ENCODE measurements at regions not wholly inside any gene's neighbourhood (a gene's known extent, or its start where the extent isn't known, plus 50 kb on each side); places are given as distances from the start of the nearest gene placed in this dataset.

GRCh38 chr4:52234561-52235440, 183.7 kb downstream of the SPATA18 start:
- peak; percentile 92 for FAIRE-seq

GRCh38 chr4:52235552-52236201, 184.6 kb downstream of the SPATA18 start:
- no peak for FAIRE-seq

DNA sequence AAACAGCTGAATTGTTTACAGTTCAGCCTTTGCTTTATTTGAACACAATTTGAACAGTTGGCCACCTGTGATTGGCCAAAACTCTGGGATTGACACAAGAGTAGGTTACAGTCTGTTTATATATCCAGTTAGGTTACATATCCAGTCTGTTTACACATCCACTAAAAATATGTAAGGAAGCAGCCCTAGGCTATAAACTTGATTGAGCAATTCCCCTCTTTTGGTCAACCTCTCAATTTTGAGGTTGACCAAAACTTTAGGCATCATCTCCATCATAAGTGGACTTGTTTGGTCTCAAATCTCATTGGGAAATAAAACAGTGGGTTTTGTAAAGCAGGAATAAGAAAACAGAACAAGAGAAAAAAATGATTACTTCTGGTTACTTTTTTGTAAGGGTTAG, 190.8 kb downstream of the SPATA18 start:
- no peak for FAIRE-seq

DNA sequence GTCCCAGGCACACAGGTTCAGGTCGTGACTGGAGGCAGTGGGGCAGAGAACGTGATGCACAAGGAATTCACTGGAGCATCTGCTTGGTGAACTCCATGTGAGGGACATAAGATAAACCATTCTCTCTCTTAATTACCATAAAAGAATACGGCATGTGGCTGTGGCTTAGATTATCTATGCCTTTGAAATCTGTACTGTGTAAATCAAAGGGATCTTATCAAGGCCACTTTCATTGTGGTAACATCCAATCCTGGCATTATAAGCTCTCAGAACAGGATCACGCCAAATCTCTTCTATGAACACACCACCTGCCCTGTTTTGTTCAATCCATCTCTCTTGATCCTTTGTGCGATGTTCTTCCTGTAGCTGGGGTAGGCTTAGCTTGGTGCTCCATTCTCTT, 192.3 kb downstream of the SPATA18 start:
- no peak for FAIRE-seq

GRCh38 chr4:52244103-52244775, 193.1 kb downstream of the SPATA18 start:
- FAIRE-seq, result no peak

DNA sequence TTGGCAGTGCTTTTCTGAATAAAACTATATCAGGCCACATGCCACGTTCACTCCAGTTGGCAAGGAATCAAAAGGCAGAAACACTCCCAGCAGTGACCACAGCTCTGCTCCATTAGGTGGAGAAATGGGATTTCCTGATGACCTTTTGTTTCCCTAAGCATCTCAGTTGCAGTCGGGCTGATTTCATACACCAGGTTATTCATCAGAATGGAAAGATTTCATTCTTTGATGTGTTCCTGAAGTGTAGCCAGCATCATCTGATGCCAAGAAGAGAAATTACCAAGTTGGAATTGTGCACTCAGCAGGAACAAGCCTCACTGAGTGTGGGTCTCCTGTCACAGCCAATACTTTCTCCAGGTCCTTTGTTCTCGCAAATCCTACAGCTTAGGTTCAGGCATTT, 193.7 kb downstream of the SPATA18 start:
- no peak for FAIRE-seq

- no peak for FAIRE-seq
Measured at GRCh38 chr4:52246827-52247226, 195.7 kb downstream of the SPATA18 start.

DNA sequence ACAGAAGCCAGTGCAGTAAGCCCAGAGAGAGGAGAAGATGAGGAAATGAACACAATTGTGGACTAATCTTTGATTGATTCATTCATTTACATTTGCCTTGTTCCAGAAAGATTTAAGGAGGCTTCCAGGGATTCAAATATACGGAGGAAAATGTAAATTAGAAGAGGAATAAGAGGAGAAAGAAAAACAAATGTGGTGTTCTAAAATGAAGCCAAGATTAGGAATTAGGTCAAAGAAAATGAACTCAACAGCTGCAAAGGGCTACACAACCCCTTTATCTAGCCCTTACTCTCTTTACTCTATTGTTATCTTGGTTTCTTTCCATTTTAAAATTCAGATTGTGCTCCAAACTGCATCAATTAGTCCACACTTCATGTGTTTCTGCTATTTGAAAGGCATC, 196.8 kb downstream of the SPATA18 start:
- no peak for FAIRE-seq

DNA sequence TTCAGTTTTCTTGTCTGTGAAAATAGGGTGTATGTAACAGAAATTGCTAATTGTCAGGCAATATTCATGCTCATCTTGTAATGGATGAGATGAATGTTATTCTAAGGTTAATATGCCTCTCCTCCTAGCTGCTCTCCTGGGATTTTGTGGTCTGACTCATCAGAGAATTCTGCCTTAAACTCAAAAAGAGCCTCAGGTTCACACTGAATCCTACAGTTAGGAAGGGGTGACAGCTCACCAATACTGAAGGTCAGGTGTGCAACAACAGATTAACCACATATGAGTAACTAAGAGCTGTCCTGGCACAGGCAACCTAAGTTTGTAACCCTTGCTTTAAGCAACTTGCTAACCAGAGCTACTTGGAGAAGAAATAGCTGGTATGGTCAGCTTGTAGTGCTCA, 197.7 kb downstream of the SPATA18 start:
- FAIRE-seq, result no peak

GRCh38 chr4:52249581-52249980, 198.5 kb downstream of the SPATA18 start:
- FAIRE-seq, result no peak

- FAIRE-seq, result no peak
Measured at GRCh38 chr4:52250154-52250553, 199.1 kb downstream of the SPATA18 start.

GRCh38 chr4:52251864-52252263, 200.8 kb downstream of the SPATA18 start:
- no peak for FAIRE-seq

DNA sequence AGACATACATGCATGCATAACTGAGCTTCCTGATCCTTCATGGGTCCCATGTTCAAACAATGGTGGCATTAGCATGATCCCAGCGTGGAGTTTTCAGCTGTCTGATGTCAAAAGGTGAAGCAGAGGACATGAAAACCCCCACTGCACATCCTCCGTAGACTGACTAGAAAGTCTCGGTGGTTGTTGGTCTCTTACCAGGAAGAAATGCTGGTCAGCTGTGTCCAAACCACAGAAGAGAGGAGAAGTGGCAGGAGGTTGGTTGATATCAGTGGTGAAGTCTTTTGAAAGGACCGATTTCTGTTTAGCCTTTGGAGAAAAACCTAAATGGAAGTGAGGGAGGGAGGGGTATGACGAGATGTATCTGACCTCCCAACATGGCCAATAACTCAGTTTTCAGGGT, 201.9 kb downstream of the SPATA18 start:
- FAIRE-seq, result no peak

DNA sequence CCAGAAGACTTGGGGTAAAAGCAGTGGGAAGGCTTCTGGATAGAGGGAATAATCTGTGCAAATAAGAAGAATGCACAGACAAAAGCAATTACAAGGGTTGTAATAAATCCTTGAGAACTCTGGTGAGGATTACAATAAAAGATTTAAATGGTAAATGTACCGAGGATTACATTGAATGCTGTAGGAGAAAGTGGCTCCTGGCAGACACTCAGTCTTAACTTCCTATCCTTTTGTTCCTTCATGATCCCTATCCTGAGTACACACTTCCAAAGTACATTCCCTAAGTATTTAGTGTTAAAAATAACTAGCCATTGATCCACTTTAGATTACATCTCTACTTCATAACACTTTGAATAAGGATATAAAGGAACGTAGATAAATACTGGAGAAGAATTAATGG, 205.4 kb downstream of the SPATA18 start:
- FAIRE-seq, result no peak

DNA sequence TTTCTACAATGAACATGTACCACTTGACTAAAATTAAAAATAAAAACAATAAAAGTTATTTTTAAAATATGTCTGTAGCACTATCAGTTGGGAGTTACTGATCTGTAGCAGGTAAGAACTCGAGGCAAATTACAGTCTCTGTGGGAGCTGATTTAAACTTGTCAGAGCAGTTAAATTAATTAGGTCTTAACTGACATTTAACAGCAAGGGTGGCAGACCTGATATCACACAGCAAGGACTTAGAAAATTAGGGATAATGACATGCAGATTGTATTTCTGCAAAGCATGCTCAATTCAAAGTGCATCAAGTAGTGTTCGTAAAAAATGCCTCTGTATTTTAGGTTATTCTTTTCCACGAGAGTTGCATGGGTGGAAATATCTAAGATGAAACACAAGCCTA, 208.9 kb downstream of the SPATA18 start:
- FAIRE-seq, result no peak

GRCh38 chr4:52260514-52261210, 209.6 kb downstream of the SPATA18 start:
- FAIRE-seq, result no peak

DNA sequence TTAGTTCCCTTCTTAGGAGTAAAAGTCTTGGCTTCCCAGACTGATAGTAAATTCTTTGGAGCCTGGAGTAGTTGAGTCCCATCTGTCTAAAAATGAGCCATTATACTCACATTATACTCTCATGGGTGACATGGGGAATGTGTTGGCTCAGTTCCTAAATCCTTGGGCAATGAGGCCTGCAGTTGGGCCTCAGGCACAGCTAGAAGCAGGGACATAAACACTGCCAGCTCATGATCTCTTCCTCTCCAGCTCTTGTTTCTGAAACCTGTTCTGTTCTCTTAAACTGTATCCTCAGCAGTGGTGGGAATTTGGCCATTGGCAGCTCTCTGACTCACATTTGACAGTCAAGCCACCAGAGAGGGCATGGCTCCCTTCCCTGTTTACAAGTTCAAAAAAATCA, 212.5 kb downstream of the SPATA18 start:
- FAIRE-seq, result no peak

DNA sequence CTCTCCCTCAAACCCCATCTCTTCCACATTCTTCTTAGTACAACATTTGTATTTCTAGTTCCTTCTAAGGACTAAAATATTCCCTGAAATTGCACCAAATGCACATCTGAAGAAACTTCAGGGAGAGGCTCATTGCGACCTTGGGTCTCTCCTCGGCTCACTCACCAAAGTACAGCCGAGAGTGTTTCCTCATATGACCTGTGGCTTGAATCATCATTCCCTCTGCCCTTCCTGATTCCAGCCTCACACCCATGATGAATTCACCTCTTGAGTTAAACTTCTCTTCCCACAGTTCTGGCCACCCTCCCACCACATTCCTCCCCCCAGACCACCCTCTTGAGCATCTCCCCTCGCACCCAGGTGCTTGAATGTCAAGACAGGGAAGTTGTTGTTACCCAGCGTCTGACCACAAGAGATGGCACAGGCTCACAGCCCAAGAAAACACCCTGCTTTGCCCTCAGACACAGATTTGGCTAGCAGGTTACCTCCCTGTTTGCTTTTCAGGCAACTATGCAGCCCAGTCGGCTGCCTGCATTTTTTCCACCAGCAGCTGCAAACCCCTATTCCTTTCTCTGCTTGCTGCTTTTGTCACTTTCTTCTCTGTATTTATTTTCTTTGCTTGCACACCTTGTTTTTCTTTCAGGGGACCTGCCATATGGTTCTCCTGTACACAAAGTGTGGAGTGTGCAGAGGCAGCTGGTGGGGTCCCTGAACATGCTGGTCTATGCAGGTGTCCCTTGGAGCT, 214.8 kb downstream of the SPATA18 start:
- no peak for FAIRE-seq

GRCh38 chr4:52266537-52267137, 215.5 kb downstream of the SPATA18 start:
- FAIRE-seq, result no peak

- no peak for FAIRE-seq
Measured at GRCh38 chr4:52269761-52270160, 218.7 kb downstream of the SPATA18 start.

DNA sequence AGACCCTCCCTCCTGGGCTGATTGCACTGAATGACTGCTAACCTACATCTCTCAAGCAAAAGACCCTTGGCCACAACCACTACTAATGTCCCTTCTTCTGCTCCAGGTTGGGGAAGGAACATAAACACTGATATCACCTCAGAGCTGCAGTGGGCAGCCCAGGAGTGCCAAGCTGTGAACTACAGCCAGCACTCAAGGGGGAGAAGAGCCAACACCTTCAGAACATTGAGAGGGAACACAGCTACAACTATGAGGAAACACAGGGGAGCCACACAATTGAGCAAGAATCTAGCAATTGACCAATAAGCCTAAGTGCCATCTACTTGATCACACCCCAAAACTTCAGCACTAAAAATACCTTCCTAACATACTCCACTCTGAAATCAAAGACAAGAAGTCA, 222.8 kb downstream of the SPATA18 start:
- no peak for FAIRE-seq

- FAIRE-seq, result no peak
Measured at GRCh38 chr4:52288212-52288855, 237.2 kb downstream of the SPATA18 start.
